ENCODE measurements at regions not wholly inside any gene's neighbourhood (a gene's known extent, or its start where the extent isn't known, plus 50 kb on each side); places are given as distances from the start of the nearest gene placed in this dataset.
"Not testable (repeated sequence)": the region's sequence is repeated elsewhere in the genome, so short reads cannot be mapped to it uniquely, and the experiment has no call there.

- TF ChIP-seq CTCF, POLR2AphosphoS5, POLR2A, EP300 (IDR thresholded peaks at IDR 0.05): not testable (repeated sequence)
Measured at GRCh38 chr3:75914741-75915140, 129.4 kb upstream of the ZNF717 start.

Measured in stomach (tissue), 4 donors.